ENCODE measurements at regions not wholly inside any gene's neighbourhood (a gene's known extent, or its start where the extent isn't known, plus 50 kb on each side); places are given as distances from the start of the nearest gene placed in this dataset.

GRCh38 chr4:137663251-137664045, 131.2 kb upstream of the PCDH18 start:
- no peak for TF ChIP-seq CTCF (IDR thresholded peaks at IDR 0.05)
- TF ChIP-seq EZH2phosphoT487 (IDR thresholded peaks at IDR 0.05; ENCODE audit: borderline replicate concordance, low read depth): no peak
- no peak for TF ChIP-seq POLR2AphosphoS5 (IDR thresholded peaks at IDR 0.05; ENCODE audit: low read depth, low read length)
- no peak for TF ChIP-seq CHD2 (IDR thresholded peaks at IDR 0.05; ENCODE audit: low read length, partially characterized antibody)
- no peak for TF ChIP-seq USF1 (IDR thresholded peaks at IDR 0.05; ENCODE audit: borderline replicate concordance, low read depth)
- no peak for TF ChIP-seq EP300 (IDR thresholded peaks at IDR 0.05; ENCODE audit: borderline replicate concordance in 1 of 2, low read depth in 1 of 2, low read length in 1 of 2)
- TF ChIP-seq RAD21 (IDR thresholded peaks at IDR 0.05; ENCODE audit: low read length): no peak
- TF ChIP-seq TAF1 (IDR thresholded peaks at IDR 0.05; ENCODE audit: borderline replicate concordance, low read depth, low read length): no peak
- TF ChIP-seq MXI1 (IDR thresholded peaks at IDR 0.05; ENCODE audit: low read depth, low read length): no peak
- TF ChIP-seq PBX3 (IDR thresholded peaks at IDR 0.05): no peak
- TF ChIP-seq SIN3A (IDR thresholded peaks at IDR 0.05; ENCODE audit: borderline replicate concordance, low read depth, low read length): no peak
- TF ChIP-seq FOSL2 (IDR thresholded peaks at IDR 0.05; ENCODE audit: borderline replicate concordance, low read depth): no peak
- no peak for TF ChIP-seq JUND (IDR thresholded peaks at IDR 0.05)
- no peak for TF ChIP-seq FOXM1 (IDR thresholded peaks at IDR 0.05; ENCODE audit: low read depth)
